ENCODE measurements at regions not wholly inside any gene's neighbourhood (a gene's known extent, or its start where the extent isn't known, plus 50 kb on each side); places are given as distances from the start of the nearest gene placed in this dataset.
"Not testable (repeated sequence)": the region's sequence is repeated elsewhere in the genome, so short reads cannot be mapped to it uniquely, and the experiment has no call there.

GRCh38 chr6:56819604-56820003 is 135.3 kb upstream of the BEND6 start:
- no peak for TF ChIP-seq CTCF (IDR thresholded peaks at IDR 0.05)

GRCh38 chr6:56816370-56816769 is 138.5 kb upstream of the BEND6 start:
- H3K9me3 ChIP-seq = no peaks in the 10 kb centered on the region
- TF ChIP-seq CTCF (IDR thresholded peaks at IDR 0.05) = no peak
- no peak overlapping the region for H3K4me3 ChIP-seq (ENCODE audit: low read depth in 1 of 2, low read length in 1 of 2)
- no peaks in the 10 kb centered on the region for H3K36me3 ChIP-seq
- H3K27me3 ChIP-seq = no peaks in the 10 kb centered on the region
- no peak overlapping the region for H3K27ac ChIP-seq
- H3K4me1 ChIP-seq (ENCODE audit: control insufficient read depth in 1 of 2, insufficient read depth in 1 of 2, low read depth in 1 of 2, low read length in 1 of 2) = no peaks in the 10 kb centered on the region

More at GRCh38 chr6:56819604-56820003, 135.3 kb upstream of the BEND6 start:
- no peaks in the 10 kb centered on the region for H3K36me3 ChIP-seq
- H3K9me3 ChIP-seq = no peaks in the 10 kb centered on the region
- H3K27me3 ChIP-seq = no peaks in the 10 kb centered on the region
- H3K27ac ChIP-seq = no peak overlapping the region
- no peaks in the 10 kb centered on the region for H3K4me1 ChIP-seq (ENCODE audit: control insufficient read depth in 1 of 2, insufficient read depth in 1 of 2, low read depth in 1 of 2, low read length in 1 of 2)
- H3K4me3 ChIP-seq (ENCODE audit: low read depth in 1 of 2, low read length in 1 of 2) = no peak overlapping the region

- no peak overlapping the region for H3K4me3 ChIP-seq (ENCODE audit: low read depth in 1 of 2, low read length in 1 of 2)
- H3K4me1 ChIP-seq (ENCODE audit: control insufficient read depth in 1 of 2, insufficient read depth in 1 of 2, low read depth in 1 of 2, low read length in 1 of 2) = no peaks in the 10 kb centered on the region
- H3K27me3 ChIP-seq = no peaks in the 10 kb centered on the region
- no peak for TF ChIP-seq CTCF (IDR thresholded peaks at IDR 0.05)
- no peaks in the 10 kb centered on the region for H3K36me3 ChIP-seq
- H3K27ac ChIP-seq = no peak overlapping the region
- H3K9me3 ChIP-seq = no peaks in the 10 kb centered on the region
These were observed 139.5 kb upstream of the BEND6 start for GRCh38 chr6:56815436-56815835.

- TF ChIP-seq CTCF (IDR thresholded peaks at IDR 0.05) = no peak
- H3K4me1 ChIP-seq (ENCODE audit: control insufficient read depth in 1 of 2, insufficient read depth in 1 of 2, low read depth in 1 of 2, low read length in 1 of 2) = no peaks in the 10 kb centered on the region
- H3K36me3 ChIP-seq = no peaks in the 10 kb centered on the region
- no peaks in the 10 kb centered on the region for H3K27me3 ChIP-seq
- no peaks in the 10 kb centered on the region for H3K9me3 ChIP-seq
- H3K27ac ChIP-seq = no peak overlapping the region
- H3K4me3 ChIP-seq (ENCODE audit: low read depth in 1 of 2, low read length in 1 of 2) = no peak overlapping the region
These were observed 140.1 kb upstream of the BEND6 start for GRCh38 chr6:56814802-56815201.

- no peaks in the 10 kb centered on the region for H3K4me1 ChIP-seq (ENCODE audit: control insufficient read depth in 1 of 2, insufficient read depth in 1 of 2, low read depth in 1 of 2, low read length in 1 of 2)
- no peaks in the 10 kb centered on the region for H3K9me3 ChIP-seq
- no peak overlapping the region for H3K4me3 ChIP-seq (ENCODE audit: low read depth in 1 of 2, low read length in 1 of 2)
- no peak for TF ChIP-seq CTCF (IDR thresholded peaks at IDR 0.05)
- H3K27me3 ChIP-seq = no peaks in the 10 kb centered on the region
- H3K27ac ChIP-seq = no peak overlapping the region
- no peaks in the 10 kb centered on the region for H3K36me3 ChIP-seq
These were observed 140.6 kb upstream of the BEND6 start for GRCh38 chr6:56814308-56814707.

- not testable (repeated sequence) for H3K4me1 ChIP-seq (ENCODE audit: control insufficient read depth in 1 of 2, insufficient read depth in 1 of 2, low read depth in 1 of 2, low read length in 1 of 2); H3K9me3 ChIP-seq; H3K27ac ChIP-seq; H3K27me3 ChIP-seq; H3K4me3 ChIP-seq (ENCODE audit: low read depth in 1 of 2, low read length in 1 of 2); H3K36me3 ChIP-seq
These were observed 142.1 kb upstream of the BEND6 start for GRCh38 chr6:56812851-56813250.
